Left lung (tissue), 4 donors: ENCODE measurements at regions not wholly inside any gene's neighbourhood (a gene's known extent, or its start where the extent isn't known, plus 50 kb on each side); places are given as distances from the start of the nearest gene placed in this dataset.
A peak's percentile ranks its signal among the peaks of the same experiment; 100 is the strongest.

Experiments used
- ATAC-seq: fragments of 200-7000 bp; cut with Tn5 transposase; one replicate; pipeline ENCODE4 v1.9.1; 2020; ENCODE audit warnings: moderate library complexity
- DNase-seq, 4 donors: peaks; one replicate each; pipeline ENCODE4 v3.0.0-alpha.2; 2013 to 2020
- H3K27ac ChIP-seq, 2 donors: fragments of 200-600 bp; sonication (generic) in 1 of 2; one replicate each; pipeline versions ENCODE4 v1.5.0 to v1.8.0; 2020 to 2021
- H3K27me3 ChIP-seq, 2 donors: fragments of 200-600 bp; sonication (generic) in 1 of 2; one replicate each; pipeline versions ENCODE4 v1.5.0 to v1.8.0; 2020 to 2021
- H3K36me3 ChIP-seq, 2 donors: fragments of 200-600 bp; sonication (generic) in 1 of 2; one replicate each; pipeline versions ENCODE4 v1.5.0 to v1.8.0; 2020 to 2021
- H3K4me1 ChIP-seq, 2 donors: fragments of 200-600 bp; one replicate each; pipeline ENCODE4 v1.8.0; 2021
- H3K4me3 ChIP-seq, 2 donors: fragments of 200-600 bp; sonication (generic) in 1 of 2; one replicate each; pipeline versions ENCODE4 v1.5.0 to v1.8.0; 2020 to 2021; ENCODE audit warnings: mild to moderate bottlenecking in 1 of 2
- H3K9me3 ChIP-seq, 2 donors: fragments of 200-600 bp; sonication (generic) in 1 of 2; one replicate each; pipeline versions ENCODE4 v1.5.0 to v1.8.0; 2020 to 2021
- intact Hi-C, 2 donors: fragments of 100-400 bp; cut with DNase I; formaldehyde crosslinking; loops; one replicate each; pipeline versions ENCODE4 v1.11.2 to v1.14.2; 2022
- TF ChIP-seq, protein P1 (sequence below), 2 donors: fragments of 200-600 bp; sonication (generic) in 1 of 2; IDR thresholded peaks; one replicate each; pipeline versions ENCODE4 v1.5.0 to v1.8.0; 2021; ENCODE audit warnings: antibody characterized with exemption in 2 of 2
- donor health status: DM: no; HTN: yes; CAD: no.
- donor health status: DM: no; HTN: no; CAD: no.

- DNase-seq (no peak), ATAC-seq (no peak)
- Histone ChIP-seq H3K36me3 (no peaks in the 10 kb centered on the region), H3K27ac (no peak overlapping the region), H3K4me1 (no peaks in the 10 kb centered on the region), H3K9me3 (no peaks in the 10 kb centered on the region), H3K4me3 (no peak overlapping the region), H3K27me3 (peaks cover 19 to 53% of the 10 kb centered on the region in 2 donors)
- TF ChIP-seq, protein P1, sequence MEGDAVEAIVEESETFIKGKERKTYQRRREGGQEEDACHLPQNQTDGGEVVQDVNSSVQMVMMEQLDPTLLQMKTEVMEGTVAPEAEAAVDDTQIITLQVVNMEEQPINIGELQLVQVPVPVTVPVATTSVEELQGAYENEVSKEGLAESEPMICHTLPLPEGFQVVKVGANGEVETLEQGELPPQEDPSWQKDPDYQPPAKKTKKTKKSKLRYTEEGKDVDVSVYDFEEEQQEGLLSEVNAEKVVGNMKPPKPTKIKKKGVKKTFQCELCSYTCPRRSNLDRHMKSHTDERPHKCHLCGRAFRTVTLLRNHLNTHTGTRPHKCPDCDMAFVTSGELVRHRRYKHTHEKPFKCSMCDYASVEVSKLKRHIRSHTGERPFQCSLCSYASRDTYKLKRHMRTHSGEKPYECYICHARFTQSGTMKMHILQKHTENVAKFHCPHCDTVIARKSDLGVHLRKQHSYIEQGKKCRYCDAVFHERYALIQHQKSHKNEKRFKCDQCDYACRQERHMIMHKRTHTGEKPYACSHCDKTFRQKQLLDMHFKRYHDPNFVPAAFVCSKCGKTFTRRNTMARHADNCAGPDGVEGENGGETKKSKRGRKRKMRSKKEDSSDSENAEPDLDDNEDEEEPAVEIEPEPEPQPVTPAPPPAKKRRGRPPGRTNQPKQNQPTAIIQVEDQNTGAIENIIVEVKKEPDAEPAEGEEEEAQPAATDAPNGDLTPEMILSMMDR (IDR thresholded peaks at IDR 0.05) = no peak
- intact Hi-C loops = no loop called here
Observed at GRCh38 chr11:123362941-123363340, 67.1 kb upstream of the GRAMD1B start.

DNA sequence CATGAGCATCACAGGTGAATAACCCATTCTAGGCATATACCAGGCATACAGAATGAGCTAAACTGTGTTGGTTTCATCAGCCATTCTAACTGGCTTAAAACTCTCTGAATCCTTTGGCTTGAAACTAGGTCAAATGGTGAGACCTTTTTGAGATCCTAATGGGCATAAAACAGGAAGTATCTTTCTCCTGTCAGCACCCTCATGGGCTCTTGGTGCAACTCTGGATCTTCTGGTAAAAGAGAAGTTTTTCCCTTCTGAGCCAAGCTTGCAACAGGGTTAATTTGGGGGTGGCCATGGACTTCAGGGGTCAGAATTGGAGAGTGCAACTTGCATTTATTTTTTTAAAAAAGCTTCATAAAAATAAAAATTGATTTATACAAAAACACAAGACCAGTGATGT, 67.9 kb upstream of the GRAMD1B start:
- no peak overlapping the region for H3K27ac ChIP-seq
- intact Hi-C loops = no loop called here
- TF ChIP-seq, protein P1 (IDR thresholded peaks at IDR 0.05) = no peak
- no peaks in the 10 kb centered on the region for H3K9me3 ChIP-seq
- DNase-seq (no peak), ATAC-seq (no peak)
- no peaks in the 10 kb centered on the region for H3K4me1 ChIP-seq
- H3K27me3 ChIP-seq = peaks cover 26 to 61% of the 10 kb centered on the region in 2 donors
- H3K36me3 ChIP-seq = no peaks in the 10 kb centered on the region
- H3K4me3 ChIP-seq = no peak overlapping the region

DNA sequence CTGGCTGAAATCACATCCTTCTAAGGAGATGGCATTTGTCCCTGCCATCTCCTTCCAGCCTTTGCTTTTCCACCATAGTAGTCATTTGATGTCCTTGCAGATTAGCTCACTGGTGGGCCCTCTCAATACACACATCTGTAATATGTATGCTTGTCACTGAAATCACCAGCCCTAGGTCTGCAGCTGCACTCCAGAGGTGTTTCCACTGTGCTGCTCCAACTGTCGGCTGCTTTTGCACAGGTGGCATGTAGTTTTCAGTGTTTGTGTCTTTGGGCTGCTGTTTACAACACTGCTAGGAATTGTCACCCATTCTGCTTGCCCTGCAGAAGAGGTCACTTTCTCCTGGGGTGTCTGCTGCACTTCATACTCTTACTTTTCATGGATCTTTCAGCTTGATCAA, 69.0 kb upstream of the GRAMD1B start:
- TF ChIP-seq, protein P1 (IDR thresholded peaks at IDR 0.05) = no peak
- H3K4me3 ChIP-seq = no peak overlapping the region
- no peaks in the 10 kb centered on the region for H3K36me3 ChIP-seq
- ATAC-seq = no peak
- H3K9me3 ChIP-seq = no peaks in the 10 kb centered on the region
- H3K4me1 ChIP-seq = no peaks in the 10 kb centered on the region
- no peak overlapping the region for H3K27ac ChIP-seq
- peaks cover 26 to 71% of the 10 kb centered on the region in 2 donors for H3K27me3 ChIP-seq
- intact Hi-C loops = no loop called here
- no peak for DNase-seq

DNA sequence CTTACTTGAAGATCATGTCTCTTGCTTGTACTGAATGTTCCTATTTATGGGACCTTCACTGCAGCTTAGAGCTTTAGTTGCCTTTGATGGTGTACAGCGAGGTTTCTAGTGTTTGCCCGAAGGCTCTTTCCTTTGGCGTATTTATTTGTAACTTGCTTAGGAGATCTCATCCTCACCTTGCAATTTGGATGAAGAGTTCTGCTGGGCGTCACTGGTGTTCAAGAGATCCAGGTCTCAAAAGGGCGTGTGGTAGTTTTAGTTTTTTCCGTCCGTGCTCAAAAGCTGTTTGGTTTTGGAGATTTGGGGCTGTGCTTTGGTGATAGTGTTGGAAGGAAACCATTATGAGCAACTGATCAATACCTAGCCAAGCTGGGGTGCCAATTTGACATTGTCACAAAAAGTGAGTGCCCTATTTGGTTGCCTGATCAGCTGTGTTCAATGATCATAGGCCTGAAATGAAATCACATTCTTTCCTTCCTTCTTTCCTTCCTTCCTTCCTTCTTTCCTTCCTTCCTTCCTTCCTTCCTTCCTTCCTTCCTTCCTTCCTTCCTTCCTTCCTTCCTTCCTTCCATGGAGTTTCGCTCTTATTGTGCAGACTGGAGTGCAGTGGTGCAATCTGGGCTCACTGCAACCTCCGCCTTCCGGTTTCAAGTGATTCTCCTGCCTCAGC, 69.7 kb upstream of the GRAMD1B start:
- no peaks in the 10 kb centered on the region for H3K36me3 ChIP-seq
- no peaks in the 10 kb centered on the region for H3K9me3 ChIP-seq
- no peak overlapping the region for H3K27ac ChIP-seq
- intact Hi-C loops = no loop called here
- no peak for DNase-seq
- H3K4me3 ChIP-seq = no peak overlapping the region
- H3K4me1 ChIP-seq = no peaks in the 10 kb centered on the region
- no peak for ATAC-seq
- peaks cover 26 to 71% of the 10 kb centered on the region in 2 donors for H3K27me3 ChIP-seq
- TF ChIP-seq, protein P1 (IDR thresholded peaks at IDR 0.05) = no peak

GRCh38 chr11:123357990-123358827, 71.9 kb upstream of the GRAMD1B start:
- peaks cover 26 to 71% of the 10 kb centered on the region in 2 donors for H3K27me3 ChIP-seq
- intact Hi-C loops = no loop called here
- H3K4me3 ChIP-seq = peak overlapping the region; percentile 14 to 18
- peak; percentile 51 for ATAC-seq
- no peak overlapping the region for H3K27ac ChIP-seq
- peak in 2 of 4 donors; percentile 13 to 79 for DNase-seq
- no peaks in the 10 kb centered on the region for H3K4me1 ChIP-seq
- TF ChIP-seq, protein P1 (IDR thresholded peaks at IDR 0.05) = no peak
- H3K9me3 ChIP-seq = no peaks in the 10 kb centered on the region
- H3K36me3 ChIP-seq = no peaks in the 10 kb centered on the region
